RWPE1 (cell line): ENCODE measurements at regions not wholly inside any gene's neighbourhood (a gene's known extent, or its start where the extent isn't known, plus 50 kb on each side); places are given as distances from the start of the nearest gene placed in this dataset.

Source experiments
- CTCF ChIA-PET: fragments of 350-600 bp; sonication (Branson Sonifier 250); formaldehyde crosslinking; extraction: SDS; loops from one replicate; lab custom pipeline; 2021; lab: Yijun Ruan, JAX
- POLR2A ChIA-PET: fragments of 400-600 bp; formaldehyde crosslinking; extraction: SDS; loops from one replicate; lab custom pipeline; 2020; ENCODE audit warnings: antibody characterized with exemption; ENCODE audit not compliant: low non-redundant PET; lab: Yijun Ruan, JAX
- DNase-seq: peaks from one replicate; pipeline ENCODE4 v3.0.0; 2012; ENCODE audit warnings: low spot score
- H3K27ac ChIP-seq: fragments of 450-650 bp; 2 replicates; pipeline ENCODE4 v1.5.1; 2017
- CTCF ChIP-seq: fragments of 450-650 bp; conservative IDR thresholded peaks from 2 replicates; pipeline ENCODE4 v1.5.1; 2017; ENCODE audit warnings: low read depth, mild to moderate bottlenecking

DNA sequence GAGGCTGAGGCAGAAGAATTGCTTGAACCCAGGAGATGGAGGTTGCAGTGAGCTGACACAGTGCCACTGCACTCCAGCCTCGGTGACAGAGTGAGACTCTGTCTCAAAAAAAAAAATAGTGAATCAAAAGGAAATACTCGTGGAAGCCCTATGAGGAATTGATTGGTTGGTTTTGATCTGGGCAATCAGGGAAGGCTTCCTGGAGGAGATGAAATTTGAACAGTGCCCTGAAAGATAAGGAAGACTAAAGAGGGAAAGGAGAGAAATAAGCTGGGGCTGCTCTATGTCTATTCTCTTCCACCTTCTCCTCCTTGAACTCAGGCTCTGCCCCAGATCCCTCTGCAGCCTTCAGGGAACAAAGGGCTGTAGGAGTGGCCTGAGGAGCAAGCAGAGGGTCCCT is 54.1 kb downstream of the IRF2BPL start:
- ChIA-PET POLR2A (no interaction called here), CTCF (no interaction called here)
- no peak overlapping the region for H3K27ac ChIP-seq
- TF ChIP-seq CTCF = no peak
- no peak for DNase-seq

DNA sequence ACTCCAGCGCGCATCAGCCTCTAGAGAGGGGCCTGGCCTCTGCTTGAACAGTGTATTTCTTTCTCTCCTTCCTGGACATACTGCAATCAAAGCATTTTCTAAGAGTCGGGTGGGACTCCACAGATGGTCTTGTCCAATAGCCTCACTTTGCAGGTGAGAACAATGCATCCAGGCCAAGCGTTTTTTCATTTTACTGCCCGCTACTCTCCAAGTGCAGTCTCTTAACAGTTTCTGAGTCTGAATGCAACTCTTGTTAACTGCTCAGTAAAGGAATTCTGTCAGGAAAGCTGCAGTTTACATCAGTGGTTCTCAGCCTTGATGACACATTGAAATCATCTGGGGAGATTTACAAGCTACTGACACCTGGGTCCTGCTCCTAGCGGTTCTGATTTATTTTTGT is 57.0 kb downstream of the IRF2BPL start:
- ChIA-PET CTCF (interaction anchor here (0.6 kb wide), 1 partner anchor 62 kb away, joined by 4 read pairs; no protein-coding TSS in a partner anchor), POLR2A (no interaction called here)
- no peak for DNase-seq
- TF ChIP-seq CTCF = no peak
- H3K27ac ChIP-seq = no peak overlapping the region

GRCh38 chr14:76968621-76969063 is 59.9 kb downstream of the IRF2BPL start:
- no peak for DNase-seq
- POLR2A ChIA-PET = no interaction called here
- H3K27ac ChIP-seq = no peak overlapping the region
- no peak for TF ChIP-seq CTCF
- CTCF ChIA-PET = no interaction called here

DNA sequence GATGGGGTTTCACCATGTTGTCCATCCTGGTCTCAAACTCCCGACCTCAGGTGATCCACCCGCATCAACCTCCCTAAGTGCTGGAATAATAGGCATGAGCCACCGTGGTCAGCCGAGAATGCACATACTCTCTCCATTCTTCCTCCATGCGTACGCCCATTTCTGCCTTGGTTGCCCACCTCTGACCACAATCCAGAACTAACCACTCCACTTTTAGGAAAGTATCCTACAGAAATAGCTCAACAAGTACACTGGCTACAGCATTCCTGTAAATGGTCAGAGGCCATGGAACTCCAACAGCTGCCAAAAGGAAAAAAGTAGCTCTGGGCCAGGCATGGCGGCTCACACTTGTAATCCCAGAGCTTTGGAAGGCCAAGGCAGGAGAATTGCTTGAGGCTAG is 60.7 kb downstream of the IRF2BPL start:
- H3K27ac ChIP-seq = no peak overlapping the region
- TF ChIP-seq CTCF = no peak
- ChIA-PET CTCF (interaction anchor here (0.7 kb wide), 1 partner anchor 102 kb away, joined by 4 read pairs; no protein-coding TSS in a partner anchor), POLR2A (no interaction called here)
- no peak for DNase-seq

GRCh38 chr14:76965232-76965631 is 63.3 kb downstream of the IRF2BPL start:
- H3K27ac ChIP-seq = peak overlapping the region; percentile 59
- CTCF ChIA-PET = interaction anchor here (0.6 to 0.9 kb wide), 2 partner anchors 52 to 63 kb away, joined by 3 read pairs; no protein-coding TSS in a partner anchor
- no peak for DNase-seq
- no peak for TF ChIP-seq CTCF
- POLR2A ChIA-PET = no interaction called here

DNA sequence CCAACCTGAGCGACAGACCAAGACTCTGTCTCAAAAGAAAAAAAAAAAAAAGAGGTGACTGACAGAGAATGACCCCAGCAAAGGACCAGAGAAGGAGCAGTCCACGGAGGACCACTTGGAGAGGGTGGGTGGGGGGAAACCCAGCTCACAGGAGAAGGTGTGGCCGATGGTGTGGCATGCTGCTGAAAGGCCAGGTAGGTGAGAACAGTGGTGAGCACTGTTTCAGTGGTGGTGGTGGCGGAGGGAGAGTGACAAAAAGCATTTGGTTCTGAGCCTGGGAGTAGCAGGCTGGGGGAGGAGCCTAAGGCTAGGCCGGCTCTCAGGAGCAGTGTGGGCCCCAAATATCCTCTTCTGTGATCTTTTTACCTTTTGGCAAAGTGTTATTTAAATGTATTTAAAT is 63.8 kb downstream of the IRF2BPL start:
- no peak for TF ChIP-seq CTCF
- POLR2A ChIA-PET = interaction anchor here (0.7 kb wide), 1 partner anchor 11 kb away, joined by 7 read pairs; no protein-coding TSS in a partner anchor
- no peak for DNase-seq
- peak overlapping the region; percentile 59 for H3K27ac ChIP-seq
- CTCF ChIA-PET = no interaction called here
